ENCODE measurements at regions not wholly inside any gene's neighbourhood (a gene's known extent, or its start where the extent isn't known, plus 50 kb on each side); places are given as distances from the start of the nearest gene placed in this dataset.

DNA sequence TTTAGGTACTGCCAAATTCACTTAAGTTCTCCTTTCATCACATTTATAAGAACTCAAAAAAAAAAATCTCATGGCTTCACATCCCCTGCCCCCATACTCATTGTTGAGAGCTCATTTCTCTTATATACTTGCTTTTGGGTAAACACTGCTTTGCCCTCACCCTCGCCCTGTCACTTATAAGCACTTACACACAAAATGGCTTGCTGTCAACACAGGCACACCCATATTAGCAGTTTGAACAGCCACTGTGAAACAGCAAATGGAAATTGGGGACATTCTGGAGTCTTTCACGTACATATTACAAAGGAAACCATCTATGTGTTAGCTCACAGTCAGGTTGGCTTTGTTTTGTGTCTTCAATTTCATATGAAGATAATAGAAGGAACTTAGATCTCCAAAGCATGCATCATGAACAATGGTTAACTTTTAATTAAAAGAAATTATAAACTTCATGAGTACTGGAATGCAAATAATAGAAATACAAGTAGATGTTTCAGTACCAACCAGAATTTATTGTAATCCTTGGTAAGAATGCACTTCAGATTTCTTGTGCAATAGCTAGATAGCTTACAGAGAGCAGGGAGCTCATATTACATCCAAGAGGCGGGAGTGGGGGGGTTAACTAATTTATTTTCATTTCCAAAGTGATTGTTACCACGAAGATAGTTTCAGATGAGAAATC is 272.2 kb downstream of the ALG10B start:
- TF ChIP-seq, protein P1, sequence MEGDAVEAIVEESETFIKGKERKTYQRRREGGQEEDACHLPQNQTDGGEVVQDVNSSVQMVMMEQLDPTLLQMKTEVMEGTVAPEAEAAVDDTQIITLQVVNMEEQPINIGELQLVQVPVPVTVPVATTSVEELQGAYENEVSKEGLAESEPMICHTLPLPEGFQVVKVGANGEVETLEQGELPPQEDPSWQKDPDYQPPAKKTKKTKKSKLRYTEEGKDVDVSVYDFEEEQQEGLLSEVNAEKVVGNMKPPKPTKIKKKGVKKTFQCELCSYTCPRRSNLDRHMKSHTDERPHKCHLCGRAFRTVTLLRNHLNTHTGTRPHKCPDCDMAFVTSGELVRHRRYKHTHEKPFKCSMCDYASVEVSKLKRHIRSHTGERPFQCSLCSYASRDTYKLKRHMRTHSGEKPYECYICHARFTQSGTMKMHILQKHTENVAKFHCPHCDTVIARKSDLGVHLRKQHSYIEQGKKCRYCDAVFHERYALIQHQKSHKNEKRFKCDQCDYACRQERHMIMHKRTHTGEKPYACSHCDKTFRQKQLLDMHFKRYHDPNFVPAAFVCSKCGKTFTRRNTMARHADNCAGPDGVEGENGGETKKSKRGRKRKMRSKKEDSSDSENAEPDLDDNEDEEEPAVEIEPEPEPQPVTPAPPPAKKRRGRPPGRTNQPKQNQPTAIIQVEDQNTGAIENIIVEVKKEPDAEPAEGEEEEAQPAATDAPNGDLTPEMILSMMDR (IDR thresholded peaks at IDR 0.05) = no peak
- TF ChIP-seq POLR2A (IDR thresholded peaks at IDR 0.05) (no peak), EP300 (IDR thresholded peaks at IDR 0.05) (no peak), POLR2AphosphoS5 (IDR thresholded peaks at IDR 0.05) (no peak)
